ENCODE measurements at regions not wholly inside any gene's neighbourhood (a gene's known extent, or its start where the extent isn't known, plus 50 kb on each side); places are given as distances from the start of the nearest gene placed in this dataset.
"Not testable (repeated sequence)": the region's sequence is repeated elsewhere in the genome, so short reads cannot be mapped to it uniquely, and the experiment has no call there.

- Histone ChIP-seq H3K9me3 (replicated peaks in 1 of 11) (no peaks in the 10 kb centered on the region), H3K27me3 (no peaks in the 10 kb centered on the region), H3K36me3 (no peaks in the 10 kb centered on the region), H3K9ac (no peak overlapping the region), H4K20me1 (no peaks in the 10 kb centered on the region), H3K27ac (no peak overlapping the region), H3K4me1 (no peaks in the 10 kb centered on the region), H3K4me3 (no peak overlapping the region), H3K4me2 (no peak overlapping the region)
- no peak for TF ChIP-seq Cebpa-rat (IDR thresholded peaks at IDR 0.05)
Observed at GRCh38 chr6:99668036-99668705, 61.5 kb downstream of the PRDM13 start.

- Histone ChIP-seq H3K36me3 (no peaks in the 10 kb centered on the region), H4K20me1 (no peaks in the 10 kb centered on the region), H3K9me3 (replicated peaks in 1 of 11) (peaks cover 0 to 6% (median 0%) of the 10 kb centered on the region in 11 experiments; a peak in 1 of 22 replicates), H3K4me2 (no peak overlapping the region), H3K4me1 (no peaks in the 10 kb centered on the region), H3K4me3 (no peak overlapping the region), H3K9ac (no peak overlapping the region), H3K27me3 (no peaks in the 10 kb centered on the region), H3K27ac (no peak overlapping the region)
- no peak for TF ChIP-seq Cebpa-rat (IDR thresholded peaks at IDR 0.05)
Observed at GRCh38 chr6:99689916-99690685, 83.5 kb downstream of the PRDM13 start.

- not testable (repeated sequence) for H3K9ac ChIP-seq; H3K27me3 ChIP-seq; H3K36me3 ChIP-seq; H3K4me2 ChIP-seq; H4K20me1 ChIP-seq; H3K9me3 ChIP-seq (replicated peaks in 1 of 11); H3K27ac ChIP-seq; H3K4me3 ChIP-seq; H3K4me1 ChIP-seq
Observed at GRCh38 chr6:99702287-99702686, 95.7 kb downstream of the PRDM13 start.

- H3K36me3 ChIP-seq = no peaks in the 10 kb centered on the region
Observed at GRCh38 chr6:99709062-99709461, 102.4 kb downstream of the PRDM13 start.

GRCh38 chr6:99711302-99711701, 104.7 kb downstream of the PRDM13 start:
- Histone ChIP-seq H4K20me1 (no peaks in the 10 kb centered on the region), H3K36me3 (no peaks in the 10 kb centered on the region)

More at GRCh38 chr6:99709062-99709461, 102.4 kb downstream of the PRDM13 start:
- Histone ChIP-seq H3K9me3 (replicated peaks in 1 of 11) (no peaks in the 10 kb centered on the region), H3K27ac (no peak overlapping the region), H3K4me3 (no peak overlapping the region), H3K27me3 (no peaks in the 10 kb centered on the region), H4K20me1 (no peaks in the 10 kb centered on the region), H3K4me1 (0 out of 20 replicates have a peak, but pooled peaks cover 0 to 4% (median 0%) of the 10 kb centered on the region in 10 experiments), H3K4me2 (no peak overlapping the region), H3K9ac (no peak overlapping the region)
- no peak for TF ChIP-seq Cebpa-rat (IDR thresholded peaks at IDR 0.05)

GRCh38 chr6:99711925-99712324, 105.3 kb downstream of the PRDM13 start:
- Histone ChIP-seq H3K9ac (no peak overlapping the region), H3K4me3 (no peak overlapping the region), H3K9me3 (replicated peaks in 1 of 11) (peaks cover 0 to 7% (median 6%) of the 10 kb centered on the region in 11 experiments; a peak in 12 of 22 replicates), H3K4me1 (0 out of 20 replicates have a peak, but pooled peaks cover 0 to 4% (median 0%) of the 10 kb centered on the region in 10 experiments), H3K36me3 (no peaks in the 10 kb centered on the region), H3K4me2 (no peak overlapping the region), H3K27me3 (no peaks in the 10 kb centered on the region), H3K27ac (no peak overlapping the region), H4K20me1 (no peaks in the 10 kb centered on the region)
- TF ChIP-seq Cebpa-rat (IDR thresholded peaks at IDR 0.05) = no peak

More at GRCh38 chr6:99711302-99711701, 104.7 kb downstream of the PRDM13 start:
- H3K27me3 ChIP-seq = no peaks in the 10 kb centered on the region
- 0 out of 20 replicates have a peak, but pooled peaks cover 0 to 4% (median 0%) of the 10 kb centered on the region in 10 experiments for H3K4me1 ChIP-seq
- no peak overlapping the region for H3K27ac ChIP-seq
- H3K4me2 ChIP-seq = no peak overlapping the region
- H3K9ac ChIP-seq = no peak overlapping the region
- H3K4me3 ChIP-seq = no peak overlapping the region
- TF ChIP-seq Cebpa-rat (IDR thresholded peaks at IDR 0.05) = no peak
- peaks cover 0 to 2% (median under 1%) of the 10 kb centered on the region in 11 experiments; a peak in 8 of 22 replicates for H3K9me3 ChIP-seq (replicated peaks in 1 of 11)

GRCh38 chr6:99712519-99712918, 105.9 kb downstream of the PRDM13 start:
- TF ChIP-seq Cebpa-rat (IDR thresholded peaks at IDR 0.05) = no peak
- no peak overlapping the region for H3K9ac ChIP-seq
- H3K4me1 ChIP-seq = 0 out of 20 replicates have a peak, but pooled peaks cover 0 to 4% (median 0%) of the 10 kb centered on the region in 10 experiments
- H3K27me3 ChIP-seq = no peaks in the 10 kb centered on the region
- no peaks in the 10 kb centered on the region for H4K20me1 ChIP-seq
- no peak overlapping the region for H3K4me2 ChIP-seq
- H3K9me3 ChIP-seq (replicated peaks in 1 of 11) = peaks cover 0 to 7% (median 6%) of the 10 kb centered on the region in 11 experiments; a peak in 12 of 22 replicates
- no peak overlapping the region for H3K27ac ChIP-seq
- H3K4me3 ChIP-seq = no peak overlapping the region
- H3K36me3 ChIP-seq = no peaks in the 10 kb centered on the region

GRCh38 chr6:99722043-99722442, 115.4 kb downstream of the PRDM13 start:
- not testable (repeated sequence) for H3K27me3 ChIP-seq, H3K9ac ChIP-seq, H3K36me3 ChIP-seq, H3K27ac ChIP-seq, H3K4me1 ChIP-seq, H3K4me3 ChIP-seq, H3K4me2 ChIP-seq, H4K20me1 ChIP-seq
- H3K9me3 ChIP-seq (replicated peaks in 1 of 11) = peaks cover 16 to 23% (median 18%) of the 10 kb centered on the region in 11 experiments

GRCh38 chr6:99730237-99730636, 123.6 kb downstream of the PRDM13 start:
- not testable (repeated sequence) for H3K4me1 ChIP-seq; H4K20me1 ChIP-seq; H3K9ac ChIP-seq; H3K9me3 ChIP-seq (replicated peaks in 1 of 11); H3K36me3 ChIP-seq; H3K27me3 ChIP-seq; H3K4me3 ChIP-seq; H3K27ac ChIP-seq; H3K4me2 ChIP-seq

- Histone ChIP-seq H3K9me3 (replicated peaks in 1 of 11) (no peaks in the 10 kb centered on the region), H3K27ac (no peak overlapping the region), H4K20me1 (no peaks in the 10 kb centered on the region), H3K27me3 (no peaks in the 10 kb centered on the region), H3K9ac (no peak overlapping the region), H3K4me3 (no peak overlapping the region), H3K4me1 (no peaks in the 10 kb centered on the region), H3K36me3 (no peaks in the 10 kb centered on the region), H3K4me2 (no peak overlapping the region)
- TF ChIP-seq Cebpa-rat (IDR thresholded peaks at IDR 0.05) = no peak
Observed at GRCh38 chr6:99736302-99736701, 129.7 kb downstream of the PRDM13 start.
